B cell (primary cell): ENCODE measurements at regions not wholly inside any gene's neighbourhood (a gene's known extent, or its start where the extent isn't known, plus 50 kb on each side); places are given as distances from the start of the nearest gene placed in this dataset.

Experiments
- ATAC-seq: fragments of 200-7000 bp; cut with Tn5 transposase; one replicate; pipeline ENCODE4 v1.10.0; 2021; ENCODE audit warnings: low read depth, mild to moderate bottlenecking, moderate number of reproducible peaks, moderate library complexity
- CTCF ChIA-PET: fragments of 350-600 bp; sonication (Branson Sonifier 250); formaldehyde crosslinking; loops from one replicate; lab custom pipeline; 2021; ENCODE audit warnings: antibody characterized with exemption, inconsistent platforms; lab: Charles Lee
- POLR2A ChIA-PET: fragments of 350-600 bp; sonication (Branson Sonifier 250); formaldehyde crosslinking; loops from one replicate; lab custom pipeline; 2021; ENCODE audit warnings: antibody characterized with exemption; lab: Charles Lee
- DNase-seq: peaks from one replicate; pipeline ENCODE4 v3.0.0; 2013
- H2AFZ ChIP-seq: 2 replicates; pipeline ENCODE4 v1.6.1; 2012; ENCODE audit warnings: mild to moderate bottlenecking, low read depth, low read length; ENCODE audit not compliant: insufficient read depth, poor library complexity, severe bottlenecking
- H3K27ac ChIP-seq, 2 donors: 1 replicate in 1 of 2; 2 replicates in 1 of 2; pipeline ENCODE4 v1.5.1; 2012 to 2013; ENCODE audit warnings: low read length in 2 of 2, mild to moderate bottlenecking in 2 of 2, moderate library complexity in 1 of 2
- H3K27me3 ChIP-seq, 4 experiments: fragments of 200-600 bp in 1 of 4; sonication (generic) in 1 of 4; replicated peaks in 1 of 4; 1 replicate in 2 of 4; 2 replicates in 2 of 4; pipeline versions ENCODE4 v1.6.1 to v1.7.0; 2013 to 2016; ENCODE audit warnings: low read length in 3 of 4, mild to moderate bottlenecking in 2 of 4, mixed read lengths in 1 of 4, moderate library complexity in 1 of 4; ENCODE audit not compliant: insufficient read depth in 4 of 4, control insufficient read depth in 3 of 4; ENCODE audit errors: control extremely low read depth in 1 of 4
- H3K36me3 ChIP-seq, 2 experiments: replicated peaks in 1 of 2; 1 replicate in 1 of 2; 2 replicates in 1 of 2; pipeline versions ENCODE4 v1.6.1 to v1.7.1; 2013; ENCODE audit warnings: low read length in 1 of 2; ENCODE audit not compliant: insufficient read depth in 2 of 2, control insufficient read depth in 1 of 2; ENCODE audit errors: control extremely low read depth in 1 of 2, extremely low read depth in 1 of 2
- H3K4me1 ChIP-seq, 2 donors: fragments of 200-600 bp in 1 of 2; sonication (generic) in 1 of 2; 1 replicate in 1 of 2; 2 replicates in 1 of 2; pipeline versions ENCODE4 v1.5.1 to v1.6.1; 2013 to 2017; ENCODE audit warnings: low read length in 2 of 2; ENCODE audit not compliant: control insufficient read depth in 2 of 2, insufficient read depth in 2 of 2
- H3K4me2 ChIP-seq: replicated peaks from 2 replicates; pipeline ENCODE3; 2012; ENCODE audit warnings: mild to moderate bottlenecking, low read depth, low read length; ENCODE audit not compliant: poor library complexity, severe bottlenecking
- H3K4me3 ChIP-seq, 5 experiments: fragments of 200-600 bp in 1 of 5; sonication (generic) in 1 of 5; 1 replicate in 3 of 5; 2 replicates in 2 of 5; pipeline versions ENCODE4 v1.5.1 to v1.7.0; 2011 to 2016; ENCODE audit warnings: low read length in 4 of 5, mild to moderate bottlenecking in 4 of 5, low read depth in 2 of 5, control low read depth in 1 of 5, moderate library complexity in 1 of 5; ENCODE audit not compliant: insufficient read depth in 1 of 5; ENCODE audit errors: control extremely low read depth in 1 of 5, extremely low read depth in 1 of 5
- H3K79me2 ChIP-seq: fragments of 200-600 bp; sonication (generic); one replicate; pipeline ENCODE4 v1.6.0; 2016; ENCODE audit warnings: low read length; ENCODE audit not compliant: control insufficient read depth, insufficient read depth
- H3K9ac ChIP-seq: fragments of 200-600 bp; sonication (generic); 2 replicates; pipeline ENCODE4 v1.6.1; 2017; ENCODE audit warnings: mild to moderate bottlenecking, low read length, moderate library complexity
- H3K9me3 ChIP-seq, 3 donors: one replicate each; pipeline versions ENCODE4 v1.6.1 to v1.7.1; 2013; ENCODE audit warnings: low read length in 2 of 3; ENCODE audit not compliant: control insufficient read depth in 2 of 3, insufficient read depth in 1 of 3; ENCODE audit errors: control extremely low read depth in 1 of 3
- H4K20me1 ChIP-seq: 2 replicates; pipeline ENCODE4 v1.6.0; 2012; ENCODE audit warnings: mild to moderate bottlenecking, low read length; ENCODE audit not compliant: insufficient read depth, control insufficient read depth, poor library complexity, severe bottlenecking
- H3K27ac Mint-ChIP-seq: one replicate; pipeline ENCODE4 v1.8.0; 2021; ENCODE audit warnings: mixed read lengths
- H3K27me3 Mint-ChIP-seq: one replicate; pipeline ENCODE4 v1.8.0; 2021; ENCODE audit warnings: mixed read lengths
- H3K4me1 Mint-ChIP-seq: one replicate; pipeline ENCODE4 v1.8.0; 2021; ENCODE audit warnings: mixed read lengths
- H3K4me3 Mint-ChIP-seq: one replicate; pipeline ENCODE4 v1.8.0; 2021; ENCODE audit warnings: mixed read lengths
- H3K9me3 Mint-ChIP-seq: one replicate; pipeline ENCODE4 v1.8.0; 2022; ENCODE audit warnings: mixed read lengths; ENCODE audit not compliant: insufficient read depth
- EZH2 ChIP-seq: IDR thresholded peaks from 2 replicates; pipeline ENCODE4 v1.6.1; 2012; ENCODE audit warnings: borderline replicate concordance, low read depth, mild to moderate bottlenecking, moderate library complexity, low read length; ENCODE audit not compliant: insufficient read depth, poor library complexity, severe bottlenecking
- WGBS: methylation state at CpG from one replicate; pipeline ENCODE4 v1.1.5; 2013; ENCODE audit warnings: missing lambda C conversion rate; ENCODE audit not compliant: insufficient coverage; 5-methylcytosine and 5-hydroxymethylcytosine counted together
- intact Hi-C: fragments of 100-400 bp; cut with micrococcal nuclease; formaldehyde crosslinking; loops from one replicate; pipeline ENCODE4 v1.10.0; 2022
- TF ChIP-seq, protein P1 (sequence below): fragments of 200-600 bp; IDR thresholded peaks from one replicate; pipeline ENCODE4 v1.8.0; 2022; ENCODE audit warnings: antibody characterized with exemption, mild to moderate bottlenecking

DNA sequence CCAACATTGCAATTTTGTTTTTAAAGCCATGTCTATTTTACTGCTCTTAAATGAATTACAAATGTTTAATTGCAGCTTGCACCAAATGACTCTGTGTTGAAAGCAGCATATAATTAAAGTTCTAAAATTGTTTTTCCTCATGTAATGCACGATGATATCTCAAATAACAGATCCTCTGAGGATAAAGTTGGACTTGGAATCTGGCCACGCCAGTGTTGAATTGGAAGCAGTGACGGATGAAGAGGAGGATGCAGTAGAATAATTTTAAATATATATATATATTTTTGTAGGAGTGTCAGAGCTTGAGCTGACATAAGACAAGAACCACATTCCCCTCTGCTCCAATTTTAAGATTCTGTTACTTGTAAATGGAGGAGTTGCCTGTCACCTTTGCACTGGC, 406.6 kb upstream of the DPPA4 start:
- DNase-seq (no peak), ATAC-seq (no peak)
- WGBS = no CpG with 5 or more reads among the region's 3 CpGs
- TF ChIP-seq EZH2 = no peak
- TF ChIP-seq, protein P1, sequence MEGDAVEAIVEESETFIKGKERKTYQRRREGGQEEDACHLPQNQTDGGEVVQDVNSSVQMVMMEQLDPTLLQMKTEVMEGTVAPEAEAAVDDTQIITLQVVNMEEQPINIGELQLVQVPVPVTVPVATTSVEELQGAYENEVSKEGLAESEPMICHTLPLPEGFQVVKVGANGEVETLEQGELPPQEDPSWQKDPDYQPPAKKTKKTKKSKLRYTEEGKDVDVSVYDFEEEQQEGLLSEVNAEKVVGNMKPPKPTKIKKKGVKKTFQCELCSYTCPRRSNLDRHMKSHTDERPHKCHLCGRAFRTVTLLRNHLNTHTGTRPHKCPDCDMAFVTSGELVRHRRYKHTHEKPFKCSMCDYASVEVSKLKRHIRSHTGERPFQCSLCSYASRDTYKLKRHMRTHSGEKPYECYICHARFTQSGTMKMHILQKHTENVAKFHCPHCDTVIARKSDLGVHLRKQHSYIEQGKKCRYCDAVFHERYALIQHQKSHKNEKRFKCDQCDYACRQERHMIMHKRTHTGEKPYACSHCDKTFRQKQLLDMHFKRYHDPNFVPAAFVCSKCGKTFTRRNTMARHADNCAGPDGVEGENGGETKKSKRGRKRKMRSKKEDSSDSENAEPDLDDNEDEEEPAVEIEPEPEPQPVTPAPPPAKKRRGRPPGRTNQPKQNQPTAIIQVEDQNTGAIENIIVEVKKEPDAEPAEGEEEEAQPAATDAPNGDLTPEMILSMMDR = no peak
- no peaks in the 10 kb centered on the region for H4K20me1 ChIP-seq
- H3K4me1 ChIP-seq = no peaks in the 10 kb centered on the region
- intact Hi-C loops = no loop called here
- H3K27ac ChIP-seq = no peak overlapping the region
- Mint-ChIP-seq H3K27me3 (no peaks in the 10 kb centered on the region), H3K27ac (no peak overlapping the region), H3K4me1 (no peaks in the 10 kb centered on the region), H3K9me3 (no peaks in the 10 kb centered on the region), H3K4me3 (no peak overlapping the region)
- ChIA-PET POLR2A (no interaction called here), CTCF (no interaction called here)
- H3K4me2 ChIP-seq = no peak overlapping the region
- H3K9ac ChIP-seq = no peak overlapping the region
- no peaks in the 10 kb centered on the region for H3K79me2 ChIP-seq
- no peaks in the 10 kb centered on the region for H3K27me3 ChIP-seq
- no peak overlapping the region for H2AFZ ChIP-seq
- no peaks in the 10 kb centered on the region for H3K9me3 ChIP-seq
- no peak overlapping the region for H3K4me3 ChIP-seq
- H3K36me3 ChIP-seq = no peaks in the 10 kb centered on the region

DNA sequence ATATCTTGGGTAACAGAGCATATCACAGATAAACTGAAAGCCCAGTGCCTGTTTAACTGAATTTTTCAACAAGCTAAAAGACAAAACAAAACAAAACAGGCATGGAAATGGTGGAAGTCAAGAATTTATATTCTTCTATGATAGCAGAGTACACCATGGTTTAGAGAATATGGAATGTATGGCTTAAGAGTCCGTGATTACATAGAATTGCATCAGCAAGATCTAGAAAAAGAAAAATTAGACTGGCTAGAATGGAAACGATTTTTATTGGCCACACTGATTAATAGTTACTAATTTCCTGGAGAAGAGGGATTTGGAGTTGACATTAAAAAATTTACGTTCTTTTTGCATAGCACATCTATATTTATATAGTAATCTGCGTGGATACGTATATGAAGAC, 435.2 kb upstream of the DPPA4 start:
- no peaks in the 10 kb centered on the region for H3K4me1 Mint-ChIP-seq
- no peak overlapping the region for H3K27ac ChIP-seq
- H2AFZ ChIP-seq = no peak overlapping the region
- DNase-seq (no peak), ATAC-seq (no peak)
- ChIA-PET CTCF (no interaction called here), POLR2A (no interaction called here)
- H3K4me1 ChIP-seq = no peaks in the 10 kb centered on the region
- H3K9me3 Mint-ChIP-seq = peaks cover 3% of the 10 kb centered on the region
- no peak overlapping the region for H3K4me3 Mint-ChIP-seq
- no CpG with 5 or more reads among the region's 5 CpGs for WGBS
- H3K4me2 ChIP-seq = no peak overlapping the region
- no peaks in the 10 kb centered on the region for H3K36me3 ChIP-seq
- H3K9ac ChIP-seq = no peak overlapping the region
- no peaks in the 10 kb centered on the region for H4K20me1 ChIP-seq
- no peaks in the 10 kb centered on the region for H3K79me2 ChIP-seq
- no peak for TF ChIP-seq EZH2
- TF ChIP-seq, protein P1 = no peak
- H3K4me3 ChIP-seq = no peak overlapping the region
- H3K9me3 ChIP-seq = peaks cover 0 to 1% (median 0%) of the 10 kb centered on the region in 3 donors
- intact Hi-C loops = no loop called here
- H3K27me3 ChIP-seq = no peaks in the 10 kb centered on the region
- H3K27me3 Mint-ChIP-seq = no peaks in the 10 kb centered on the region
- H3K27ac Mint-ChIP-seq = no peak overlapping the region
